Effector CD4-positive, alpha-beta T cell (primary cell): ENCODE measurements at regions not wholly inside any gene's neighbourhood (a gene's known extent, or its start where the extent isn't known, plus 50 kb on each side); places are given as distances from the start of the nearest gene placed in this dataset.

Source experiments
- DNase-seq: peaks from one replicate; pipeline ENCODE4 v3.0.0-alpha.2; 2020

- no peak for DNase-seq
Observed at GRCh38 chrX:149151805-149152757, 353.0 kb downstream of the IDS start.

- DNase-seq = no peak
Observed at GRCh38 chrX:149145845-149146285, 359.2 kb downstream of the IDS start.

- DNase-seq = no peak
Observed at GRCh38 chrX:149131774-149132173, 373.3 kb downstream of the IDS start.

- no peak for DNase-seq
Observed at GRCh38 chrX:149129767-149130166, 375.3 kb downstream of the IDS start.

GRCh38 chrX:149124526-149125108, 380.5 kb downstream of the IDS start:
- no peak for DNase-seq

GRCh38 chrX:149121206-149121920, 383.7 kb downstream of the IDS start:
- DNase-seq = no peak

- DNase-seq = no peak
Observed at GRCh38 chrX:149120459-149120858, 384.6 kb downstream of the IDS start.

- DNase-seq = no peak
Observed at GRCh38 chrX:149114874-149115273, 390.2 kb downstream of the IDS start.

- no peak for DNase-seq
Observed at GRCh38 chrX:149114001-149114400, 391.1 kb downstream of the IDS start.

GRCh38 chrX:149097786-149098185, 407.3 kb downstream of the IDS start:
- DNase-seq = no peak

- no peak for DNase-seq
Observed at GRCh38 chrX:149092179-149092578, 412.9 kb downstream of the IDS start.

- DNase-seq = no peak
Observed at GRCh38 chrX:149079805-149080406, 425.2 kb downstream of the IDS start.

- DNase-seq = no peak
Observed at GRCh38 chrX:149074398-149074797, 430.7 kb downstream of the IDS start.

GRCh38 chrX:149073479-149073878, 431.6 kb downstream of the IDS start:
- DNase-seq = no peak

- DNase-seq = no peak
Observed at GRCh38 chrX:149069899-149070298, 435.2 kb downstream of the IDS start.

- DNase-seq = no peak
Observed at GRCh38 chrX:149060921-149061320, 444.2 kb downstream of the IDS start.
